Skeletal muscle tissue (tissue), 3 donors: ENCODE measurements at regions not wholly inside any gene's neighbourhood (a gene's known extent, or its start where the extent isn't known, plus 50 kb on each side); places are given as distances from the start of the nearest gene placed in this dataset.

Experiments used
- H3K27ac ChIP-seq: one replicate; pipeline ENCODE4 v1.7.0; 2013; ENCODE audit warnings: mild to moderate bottlenecking, low read depth, low read length, inconsistent platforms
- H3K27me3 ChIP-seq, 3 donors: one replicate each; pipeline ENCODE4 v1.7.0; 2013; ENCODE audit warnings: low read length in 3 of 3; ENCODE audit not compliant: control insufficient read depth in 3 of 3, insufficient read depth in 3 of 3
- H3K36me3 ChIP-seq, 3 donors: one replicate each; pipeline ENCODE4 v1.7.0; 2013; ENCODE audit warnings: low read length in 3 of 3; ENCODE audit not compliant: control insufficient read depth in 3 of 3, insufficient read depth in 3 of 3
- H3K4me1 ChIP-seq, 3 donors: one replicate each; pipeline ENCODE4 v1.7.0; 2013; ENCODE audit warnings: low read length in 3 of 3, mild to moderate bottlenecking in 3 of 3; ENCODE audit not compliant: control insufficient read depth in 3 of 3, insufficient read depth in 3 of 3
- H3K4me3 ChIP-seq, 3 donors: one replicate each; pipeline ENCODE4 v1.7.0; 2013; ENCODE audit warnings: low read length in 3 of 3
- H3K9ac ChIP-seq, 3 donors: one replicate each; pipeline ENCODE4 v1.7.0; 2013; ENCODE audit warnings: low read length in 3 of 3, mild to moderate bottlenecking in 3 of 3, moderate library complexity in 2 of 3, low read depth in 1 of 3
- H3K9me3 ChIP-seq, 3 donors: one replicate each; pipeline ENCODE4 v1.7.0; 2013; ENCODE audit warnings: low read length in 3 of 3; ENCODE audit not compliant: control insufficient read depth in 3 of 3
- donor health status: Osteomylitis.

- no peak overlapping the region for H3K4me3 ChIP-seq
- H3K9ac ChIP-seq = no peak overlapping the region
- H3K27me3 ChIP-seq = no peaks in the 10 kb centered on the region
- H3K27ac ChIP-seq = no peak overlapping the region
- peaks cover 5 to 6% (median 5%) of the 10 kb centered on the region in 3 donors for H3K4me1 ChIP-seq
- H3K36me3 ChIP-seq = no peaks in the 10 kb centered on the region
- peaks cover 0 to 2% (median 0%) of the 10 kb centered on the region in 3 donors for H3K9me3 ChIP-seq
Observed at GRCh38 chr6:105804000-105804399, 282.1 kb upstream of the PRDM1 start.

GRCh38 chr6:105803442-105803841 is 282.7 kb upstream of the PRDM1 start:
- Histone ChIP-seq H3K27me3 (no peaks in the 10 kb centered on the region), H3K9ac (no peak overlapping the region), H3K27ac (no peak overlapping the region), H3K4me1 (peaks cover 9 to 11% (median 11%) of the 10 kb centered on the region in 3 donors), H3K36me3 (no peaks in the 10 kb centered on the region), H3K4me3 (no peak overlapping the region), H3K9me3 (peaks cover 0 to 2% (median 0%) of the 10 kb centered on the region in 3 donors)

DNA sequence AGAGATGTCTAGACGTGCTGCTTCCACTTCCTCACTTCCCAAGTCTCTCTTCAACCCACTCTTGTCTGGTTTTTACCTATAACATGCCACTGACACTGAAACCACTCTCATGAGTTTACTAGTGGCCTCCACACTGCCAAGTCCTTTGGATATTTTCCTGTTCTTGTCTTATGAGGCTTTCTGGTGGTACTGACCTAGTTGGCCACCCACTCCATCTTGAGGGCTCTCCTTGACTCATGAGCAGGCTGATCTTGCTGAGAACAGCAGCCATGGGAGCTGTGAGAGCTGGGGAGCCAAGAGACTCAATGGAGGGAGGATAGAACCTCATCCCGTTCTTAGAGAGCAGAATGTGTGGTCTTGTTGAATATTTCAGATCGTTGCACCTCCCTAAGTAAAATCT is 283.4 kb upstream of the PRDM1 start:
- no peaks in the 10 kb centered on the region for H3K27me3 ChIP-seq
- H3K36me3 ChIP-seq = no peaks in the 10 kb centered on the region
- no peak overlapping the region for H3K9ac ChIP-seq
- no peak overlapping the region for H3K27ac ChIP-seq
- H3K4me1 ChIP-seq = peaks cover 16 to 17% (median 16%) of the 10 kb centered on the region in 3 donors
- peaks cover 0 to 2% (median 0%) of the 10 kb centered on the region in 3 donors for H3K9me3 ChIP-seq
- H3K4me3 ChIP-seq = no peak overlapping the region

- Histone ChIP-seq H3K27me3 (no peaks in the 10 kb centered on the region), H3K9ac (no peak overlapping the region), H3K4me1 (peaks cover 25 to 32% (median 28%) of the 10 kb centered on the region in 3 donors), H3K9me3 (peaks cover 0 to 2% (median 0%) of the 10 kb centered on the region in 3 donors), H3K27ac (no peak overlapping the region), H3K36me3 (no peaks in the 10 kb centered on the region), H3K4me3 (no peak overlapping the region)
Observed at GRCh38 chr6:105800871-105801270, 285.3 kb upstream of the PRDM1 start.

- H3K9ac ChIP-seq = no peak overlapping the region
- H3K4me1 ChIP-seq = peaks cover 28 to 32% (median 30%) of the 10 kb centered on the region in 3 donors
- no peaks in the 10 kb centered on the region for H3K27me3 ChIP-seq
- H3K9me3 ChIP-seq = peaks cover 0 to 2% (median 0%) of the 10 kb centered on the region in 3 donors
- no peak overlapping the region for H3K4me3 ChIP-seq
- H3K36me3 ChIP-seq = no peaks in the 10 kb centered on the region
- H3K27ac ChIP-seq = no peak overlapping the region
Observed at GRCh38 chr6:105800398-105800797, 285.7 kb upstream of the PRDM1 start.

DNA sequence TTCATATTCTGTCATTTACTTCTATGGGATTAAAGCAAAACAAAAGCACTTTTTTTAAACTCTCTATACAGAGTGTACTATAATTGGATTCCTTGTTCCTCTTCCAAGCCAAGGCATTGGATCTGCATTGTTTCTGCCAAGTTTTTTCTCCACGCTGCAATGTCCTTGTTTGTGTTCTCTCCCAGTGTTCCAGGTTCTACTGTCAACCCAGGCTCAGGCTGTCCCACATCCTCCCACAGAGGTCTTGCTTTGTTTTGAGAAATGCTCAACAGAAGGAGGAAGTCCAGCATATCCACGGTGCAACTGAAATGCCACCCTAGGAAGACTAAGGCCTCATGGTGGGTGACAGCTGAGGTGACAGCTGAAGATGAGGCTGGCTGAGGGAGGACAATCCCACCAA is 287.1 kb upstream of the PRDM1 start:
- Histone ChIP-seq H3K27ac (peak overlapping the region; percentile 68), H3K36me3 (no peaks in the 10 kb centered on the region), H3K4me3 (peak overlapping the region in 2 of 3 donors; percentile 29 to 31), H3K9me3 (peaks cover 0 to 2% (median 0%) of the 10 kb centered on the region in 3 donors), H3K27me3 (no peaks in the 10 kb centered on the region), H3K9ac (no peak overlapping the region), H3K4me1 (peaks cover 35 to 39% (median 39%) of the 10 kb centered on the region in 3 donors)

GRCh38 chr6:105797983-105798453 is 288.1 kb upstream of the PRDM1 start:
- Histone ChIP-seq H3K27ac (peak overlapping the region; percentile 68), H3K4me3 (peak overlapping the region; percentile 30 to 51 (median 51)), H3K36me3 (no peaks in the 10 kb centered on the region), H3K9ac (peak overlapping the region in 1 of 3 donors; percentile 62), H3K9me3 (peaks cover 0 to 2% (median 0%) of the 10 kb centered on the region in 3 donors), H3K27me3 (no peaks in the 10 kb centered on the region), H3K4me1 (peaks cover 35 to 47% (median 40%) of the 10 kb centered on the region in 3 donors)

DNA sequence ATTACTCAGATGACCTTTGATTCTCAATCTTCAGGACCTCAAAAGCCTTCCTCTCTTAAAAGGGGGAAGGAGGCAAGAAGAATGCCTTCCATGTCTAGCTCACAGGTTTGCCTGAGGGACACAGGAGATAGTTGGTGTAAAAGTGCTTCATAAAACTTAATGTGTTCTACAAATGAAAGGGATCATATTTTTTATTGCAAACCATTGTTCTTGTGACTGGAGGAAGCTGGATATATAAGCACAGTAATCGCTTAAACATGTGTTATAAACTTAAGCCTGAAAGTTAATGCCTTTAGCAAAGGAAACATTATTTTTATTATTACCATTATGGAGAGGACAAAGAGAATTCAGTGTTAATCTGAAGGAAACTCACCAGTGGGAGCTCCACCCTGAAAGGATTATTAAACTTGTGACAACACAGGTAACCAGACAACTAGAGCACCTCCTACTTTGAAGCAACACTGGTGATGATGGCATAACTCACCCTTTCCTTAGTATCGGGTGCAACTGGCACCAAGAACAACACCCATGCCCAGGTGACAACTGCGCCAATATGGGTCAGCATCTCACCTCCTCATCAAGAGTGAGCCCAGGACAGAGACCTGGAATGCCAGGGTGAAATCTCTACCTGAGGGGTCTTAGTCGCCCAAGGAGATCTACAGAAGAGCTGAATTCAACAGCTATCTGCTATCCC is 288.7 kb upstream of the PRDM1 start:
- H3K9ac ChIP-seq = peak overlapping the region in 1 of 3 donors; percentile 62
- H3K4me3 ChIP-seq = peak overlapping the region; percentile 30 to 51 (median 51)
- H3K27me3 ChIP-seq = no peaks in the 10 kb centered on the region
- H3K4me1 ChIP-seq = peaks cover 35 to 47% (median 40%) of the 10 kb centered on the region in 3 donors
- peak overlapping the region; percentile 68 for H3K27ac ChIP-seq
- no peaks in the 10 kb centered on the region for H3K36me3 ChIP-seq
- H3K9me3 ChIP-seq = peaks cover 0 to 2% (median 0%) of the 10 kb centered on the region in 3 donors

DNA sequence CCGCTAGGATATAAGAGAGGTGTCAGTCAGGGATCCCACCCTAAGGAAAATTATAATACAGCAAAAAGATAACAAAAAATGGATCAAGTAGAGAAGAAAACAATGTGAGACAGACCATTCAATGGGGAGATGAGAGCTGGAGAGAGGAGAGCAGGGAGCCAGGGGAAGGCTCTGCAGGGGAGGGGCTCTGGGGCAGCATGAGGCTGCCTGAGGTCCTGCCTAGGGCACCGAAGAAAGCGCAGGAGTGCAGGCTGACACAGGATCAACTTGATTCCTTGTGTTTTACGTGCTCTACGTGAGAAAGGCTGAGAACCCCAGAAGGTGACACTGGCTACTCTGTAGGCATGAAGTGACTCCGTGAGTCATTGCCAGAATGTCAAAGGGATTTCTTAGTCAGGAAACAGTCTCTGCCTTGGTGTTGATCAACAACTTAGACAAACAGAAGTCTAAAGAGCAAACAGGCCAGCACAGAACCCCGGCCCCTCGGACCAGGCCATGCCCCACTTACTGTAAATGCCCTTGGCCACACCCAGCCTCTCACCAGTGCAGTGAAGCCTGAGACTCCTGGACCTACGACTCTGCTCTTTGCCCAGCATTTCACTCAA is 290.1 kb upstream of the PRDM1 start:
- H3K9me3 ChIP-seq = no peaks in the 10 kb centered on the region
- no peaks in the 10 kb centered on the region for H3K36me3 ChIP-seq
- H3K27ac ChIP-seq = peak overlapping the region; percentile 10
- no peaks in the 10 kb centered on the region for H3K27me3 ChIP-seq
- no peak overlapping the region for H3K4me3 ChIP-seq
- peak overlapping the region in 1 of 3 donors; percentile 1 for H3K9ac ChIP-seq
- H3K4me1 ChIP-seq = peaks cover 35 to 47% (median 40%) of the 10 kb centered on the region in 3 donors

DNA sequence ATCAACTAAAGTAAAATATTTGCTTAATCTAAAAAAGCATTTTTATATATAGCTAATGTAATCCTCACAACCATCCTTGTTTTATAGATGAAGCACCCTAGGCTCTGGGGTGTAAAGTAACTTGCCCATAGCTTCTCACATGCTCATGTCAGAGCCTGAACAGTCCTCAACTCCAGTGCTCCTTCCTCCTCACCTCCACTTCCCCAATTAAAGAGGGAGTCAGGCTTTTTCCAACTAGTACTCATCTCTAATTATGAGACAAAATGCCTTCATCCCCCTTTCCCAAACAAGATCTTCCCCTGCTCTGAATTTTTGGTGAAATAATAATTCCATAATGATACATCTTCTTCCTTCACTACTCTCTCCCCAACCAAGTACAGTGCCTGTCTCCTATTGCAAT is 290.8 kb upstream of the PRDM1 start:
- H3K27ac ChIP-seq = no peak overlapping the region
- no peaks in the 10 kb centered on the region for H3K27me3 ChIP-seq
- no peaks in the 10 kb centered on the region for H3K9me3 ChIP-seq
- peaks cover 35 to 47% (median 40%) of the 10 kb centered on the region in 3 donors for H3K4me1 ChIP-seq
- H3K9ac ChIP-seq = peak overlapping the region in 1 of 3 donors; percentile 23
- no peaks in the 10 kb centered on the region for H3K36me3 ChIP-seq
- H3K4me3 ChIP-seq = no peak overlapping the region
